HepG2 (cell line): ENCODE measurements at regions not wholly inside any gene's neighbourhood (a gene's known extent, or its start where the extent isn't known, plus 50 kb on each side); places are given as distances from the start of the nearest gene placed in this dataset.
"Not testable (repeated sequence)": the region's sequence is repeated elsewhere in the genome, so short reads cannot be mapped to it uniquely, and the experiment has no call there.

Experiments
- ATAC-seq: fragments of 200-7000 bp; cut with Tn5 transposase; 3 replicates; pipeline ENCODE4 v1.9.1; 2020; ENCODE audit warnings: mild to moderate bottlenecking, moderate library complexity
- BruUV-seq: library from RNA; stranded (reverse); fragments of 400-500 nt; replicated peaks from 2 replicates; lab custom pipeline; 2021; lab: Mats Ljungman, UMichigan
- CTCF ChIA-PET: fragments of 300-600 bp; formaldehyde crosslinking; extraction: SDS; loops from one replicate; lab custom pipeline; 2021; ENCODE audit warnings: low total read pairs, inconsistent platforms, low intra/inter-chr PET ratio; lab: Yijun Ruan, JAX
- POLR2A ChIA-PET: fragments of 350-600 bp; sonication (Branson Sonifier 250); formaldehyde crosslinking; loops from one replicate; lab custom pipeline; 2020; ENCODE audit warnings: antibody characterized with exemption, inconsistent platforms; lab: Yijun Ruan, JAX
- DNase-seq: peaks from one replicate; pipeline ENCODE4 v3.0.0-alpha.2; 2015; ENCODE audit warnings: low spot score
- FAIRE-seq: peaks from 3 replicates; lab custom pipeline; 2011; peaks lifted over from hg19 to GRCh38; lab: Jason Lieb, UNC
- H2AFZ ChIP-seq: one replicate; pipeline ENCODE4 v1.6.1; 2011; ENCODE audit warnings: low read length, inconsistent platforms
- H3K27ac ChIP-seq: fragments of 300-600 bp; 3 replicates; pipeline ENCODE4 v1.8.0; 2011; ENCODE audit warnings: mixed run types, mild to moderate bottlenecking, mixed read lengths, low read length, inconsistent platforms; ENCODE audit not compliant: insufficient read depth; ENCODE audit errors: extremely low read length
- H3K27me3 ChIP-seq, 2 experiments: fragments of 200-600 bp in 1 of 2; 2 replicates in 1 of 2; 3 replicates in 1 of 2; pipeline versions ENCODE4 v1.6.0 to v1.8.0; 2011; ENCODE audit warnings: low read length in 2 of 2, mild to moderate bottlenecking in 2 of 2, moderate library complexity in 2 of 2, inconsistent platforms in 1 of 2; ENCODE audit not compliant: insufficient read depth in 2 of 2, control insufficient read depth in 1 of 2
- H3K36me3 ChIP-seq, 2 experiments: fragments of 200-600 bp in 1 of 2; replicated peaks in 1 of 2; 2 replicates in 1 of 2; 3 replicates in 1 of 2; pipeline versions ENCODE4 v1.5.1 to v1.8.0; 2011; ENCODE audit warnings: low read length in 2 of 2, inconsistent platforms in 1 of 2; ENCODE audit not compliant: insufficient read depth in 2 of 2, control insufficient read depth in 1 of 2
- H3K4me1 ChIP-seq: 2 replicates; pipeline ENCODE4 v1.5.1; 2012; ENCODE audit warnings: low read length, inconsistent platforms; ENCODE audit not compliant: insufficient read depth
- H3K4me2 ChIP-seq: 2 replicates; pipeline ENCODE4 v1.6.0; 2011; ENCODE audit warnings: low read depth, low read length, inconsistent platforms
- H3K4me3 ChIP-seq, 3 experiments: fragments of 200-600 bp in 1 of 3; sonication (generic), shearing (Covaris generic) in 1 of 3; replicated peaks in 1 of 3; 2 replicates each; pipeline ENCODE4 v1.5.1; 2011 to 2016; ENCODE audit warnings: low read length in 3 of 3, inconsistent platforms in 2 of 3, low read depth in 2 of 3, mild to moderate bottlenecking in 2 of 3, control low read depth in 1 of 3, mixed read lengths in 1 of 3; ENCODE audit not compliant: insufficient read depth in 1 of 3
- H3K79me2 ChIP-seq: one replicate; pipeline ENCODE4 v1.6.1; 2011; ENCODE audit warnings: low read length, inconsistent platforms; ENCODE audit not compliant: insufficient read depth
- H3K9ac ChIP-seq: 2 replicates; pipeline ENCODE4 v1.6.0; 2011; ENCODE audit warnings: mild to moderate bottlenecking, low read depth, low read length, inconsistent platforms; ENCODE audit not compliant: insufficient read depth
- H3K9me3 ChIP-seq: 2 replicates; pipeline ENCODE4 v1.5.1; 2012; ENCODE audit warnings: mild to moderate bottlenecking, low read length
- H4K20me1 ChIP-seq: 2 replicates; pipeline ENCODE4 v1.6.0; 2011; ENCODE audit warnings: inconsistent platforms, mild to moderate bottlenecking, low read length, moderate library complexity; ENCODE audit not compliant: insufficient read depth
- ZNF563 ChIP-seq: sonication (generic); formaldehyde crosslinking; IDR thresholded peaks from 2 replicates; pipeline ENCODE4 v1.8.0; 2022; ENCODE audit warnings: mild to moderate bottlenecking, moderate library complexity, missing genetic modification reagents
- ZNF773 ChIP-seq: sonication (generic); formaldehyde crosslinking; IDR thresholded peaks from 2 replicates; pipeline ENCODE4 v1.4.0; 2020; ENCODE audit warnings: missing genetic modification reagents, borderline replicate concordance
- WGBS: methylation state at CpG from one replicate; pipeline ENCODE4 v1.1.6; 2017; ENCODE audit warnings: low lambda C conversion rate; 5-methylcytosine and 5-hydroxymethylcytosine counted together
- in situ Hi-C: cut with HindIII; loops from 2 replicates; pipeline ENCODE4 v1.10.0; 2017; ENCODE audit warnings: low pct_unique_long_range_greater_than_20kb; ENCODE audit not compliant: extremely low pct_ligation_motif_present
- intact Hi-C: fragments of 100-400 bp; cut with micrococcal nuclease; formaldehyde crosslinking; loops from one replicate; pipeline ENCODE4 v1.10.0; 2022; ENCODE audit not compliant: unreplicated experiment
- TF ChIP-seq, protein P1 (sequence below): IDR thresholded peaks from 2 replicates; pipeline ENCODE4 v1.6.1; 2016; ENCODE audit warnings: low read depth, missing genetic modification reagents, missing compliant biosample characterization

DNA sequence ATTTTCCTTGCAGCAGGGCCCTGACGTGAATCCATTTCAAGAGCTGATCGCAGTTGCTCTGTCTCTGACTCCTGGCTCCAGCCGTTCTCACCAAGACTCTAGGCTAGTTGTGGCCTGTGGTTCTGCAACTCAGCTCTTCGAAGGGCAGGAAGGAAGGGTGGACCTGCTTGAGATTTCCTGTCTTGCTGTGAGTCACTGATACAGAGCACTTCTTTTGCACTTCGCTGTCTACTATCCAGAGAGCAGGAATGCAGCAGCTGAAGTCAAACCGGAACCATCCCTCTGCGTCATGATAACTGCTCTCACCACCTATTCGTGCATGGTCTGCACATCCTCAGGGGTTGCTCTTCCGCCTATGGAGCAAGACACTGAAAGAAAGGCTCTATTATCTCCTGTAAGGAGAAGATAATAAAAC lies 59.7 kb downstream of the RAP2B start (continued):
- TF ChIP-seq ZNF563 (CRISPR knock-in tag) (no peak), ZNF773 (CRISPR knock-in tag) (no peak)
- TF ChIP-seq, protein P1, sequence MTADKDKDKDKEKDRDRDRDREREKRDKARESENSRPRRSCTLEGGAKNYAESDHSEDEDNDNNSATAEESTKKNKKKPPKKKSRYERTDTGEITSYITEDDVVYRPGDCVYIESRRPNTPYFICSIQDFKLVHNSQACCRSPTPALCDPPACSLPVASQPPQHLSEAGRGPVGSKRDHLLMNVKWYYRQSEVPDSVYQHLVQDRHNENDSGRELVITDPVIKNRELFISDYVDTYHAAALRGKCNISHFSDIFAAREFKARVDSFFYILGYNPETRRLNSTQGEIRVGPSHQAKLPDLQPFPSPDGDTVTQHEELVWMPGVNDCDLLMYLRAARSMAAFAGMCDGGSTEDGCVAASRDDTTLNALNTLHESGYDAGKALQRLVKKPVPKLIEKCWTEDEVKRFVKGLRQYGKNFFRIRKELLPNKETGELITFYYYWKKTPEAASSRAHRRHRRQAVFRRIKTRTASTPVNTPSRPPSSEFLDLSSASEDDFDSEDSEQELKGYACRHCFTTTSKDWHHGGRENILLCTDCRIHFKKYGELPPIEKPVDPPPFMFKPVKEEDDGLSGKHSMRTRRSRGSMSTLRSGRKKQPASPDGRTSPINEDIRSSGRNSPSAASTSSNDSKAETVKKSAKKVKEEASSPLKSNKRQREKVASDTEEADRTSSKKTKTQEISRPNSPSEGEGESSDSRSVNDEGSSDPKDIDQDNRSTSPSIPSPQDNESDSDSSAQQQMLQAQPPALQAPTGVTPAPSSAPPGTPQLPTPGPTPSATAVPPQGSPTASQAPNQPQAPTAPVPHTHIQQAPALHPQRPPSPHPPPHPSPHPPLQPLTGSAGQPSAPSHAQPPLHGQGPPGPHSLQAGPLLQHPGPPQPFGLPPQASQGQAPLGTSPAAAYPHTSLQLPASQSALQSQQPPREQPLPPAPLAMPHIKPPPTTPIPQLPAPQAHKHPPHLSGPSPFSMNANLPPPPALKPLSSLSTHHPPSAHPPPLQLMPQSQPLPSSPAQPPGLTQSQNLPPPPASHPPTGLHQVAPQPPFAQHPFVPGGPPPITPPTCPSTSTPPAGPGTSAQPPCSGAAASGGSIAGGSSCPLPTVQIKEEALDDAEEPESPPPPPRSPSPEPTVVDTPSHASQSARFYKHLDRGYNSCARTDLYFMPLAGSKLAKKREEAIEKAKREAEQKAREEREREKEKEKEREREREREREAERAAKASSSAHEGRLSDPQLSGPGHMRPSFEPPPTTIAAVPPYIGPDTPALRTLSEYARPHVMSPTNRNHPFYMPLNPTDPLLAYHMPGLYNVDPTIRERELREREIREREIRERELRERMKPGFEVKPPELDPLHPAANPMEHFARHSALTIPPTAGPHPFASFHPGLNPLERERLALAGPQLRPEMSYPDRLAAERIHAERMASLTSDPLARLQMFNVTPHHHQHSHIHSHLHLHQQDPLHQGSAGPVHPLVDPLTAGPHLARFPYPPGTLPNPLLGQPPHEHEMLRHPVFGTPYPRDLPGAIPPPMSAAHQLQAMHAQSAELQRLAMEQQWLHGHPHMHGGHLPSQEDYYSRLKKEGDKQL (CRISPR knock-in tag), result no peak

DNA sequence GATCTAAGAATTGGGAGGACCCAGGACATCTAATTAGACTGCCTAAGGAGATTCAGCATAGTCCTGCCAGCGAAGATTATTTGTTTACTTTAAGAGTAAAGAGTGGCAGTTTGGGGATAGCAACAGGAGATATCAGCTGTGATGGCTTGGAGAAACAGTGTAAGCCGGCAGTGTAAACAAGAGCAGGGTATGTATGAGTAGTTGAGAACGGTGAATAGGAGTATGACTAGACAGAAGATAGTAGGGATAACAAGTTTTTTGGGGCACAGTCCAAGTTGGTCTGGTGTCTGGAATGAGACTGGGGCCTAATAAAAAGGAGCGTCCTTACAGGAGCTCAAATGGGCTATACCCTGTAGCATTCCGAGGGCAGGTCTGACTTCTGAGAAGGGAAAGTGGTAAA lies 64.9 kb downstream of the RAP2B start:
- FAIRE-seq, H3K4me3 ChIP-seq, intact Hi-C loops, CTCF ChIA-PET, H3K79me2 ChIP-seq, H3K36me3 ChIP-seq, H3K27me3 ChIP-seq, BruUV-seq, POLR2A ChIA-PET, in situ Hi-C loops, ATAC-seq, H3K9ac ChIP-seq, H2AFZ ChIP-seq, DNase-seq, H4K20me1 ChIP-seq, H3K4me2 ChIP-seq, H3K27ac ChIP-seq, H3K4me1 ChIP-seq, H3K9me3 ChIP-seq: not testable (repeated sequence)
- WGBS, result 16% methylated on average over 5 of the region's 5 CpGs

DNA sequence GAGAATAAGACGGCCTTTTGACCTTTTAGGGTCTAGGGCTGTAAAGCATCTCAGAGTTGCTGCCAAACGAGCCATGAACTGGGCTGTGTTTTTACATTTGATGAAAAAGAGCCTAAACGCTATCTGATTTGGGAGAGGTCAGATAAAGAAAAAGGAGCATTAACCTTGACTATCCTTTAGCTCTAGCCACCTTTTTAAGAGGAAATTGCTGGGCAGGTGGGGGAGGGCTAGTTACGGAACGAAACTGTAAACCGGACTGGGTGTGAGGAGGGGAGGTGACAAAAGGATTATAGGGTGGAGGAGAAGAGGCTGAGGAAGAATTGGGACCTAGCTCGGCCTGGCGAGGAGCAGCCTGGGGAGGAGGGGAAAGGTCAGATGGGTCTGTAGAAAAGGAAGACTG lies 68.4 kb downstream of the RAP2B start:
- H3K4me2 ChIP-seq, result not testable (repeated sequence)
- 51% methylated on average over 8 of the region's 8 CpGs for WGBS

DNA sequence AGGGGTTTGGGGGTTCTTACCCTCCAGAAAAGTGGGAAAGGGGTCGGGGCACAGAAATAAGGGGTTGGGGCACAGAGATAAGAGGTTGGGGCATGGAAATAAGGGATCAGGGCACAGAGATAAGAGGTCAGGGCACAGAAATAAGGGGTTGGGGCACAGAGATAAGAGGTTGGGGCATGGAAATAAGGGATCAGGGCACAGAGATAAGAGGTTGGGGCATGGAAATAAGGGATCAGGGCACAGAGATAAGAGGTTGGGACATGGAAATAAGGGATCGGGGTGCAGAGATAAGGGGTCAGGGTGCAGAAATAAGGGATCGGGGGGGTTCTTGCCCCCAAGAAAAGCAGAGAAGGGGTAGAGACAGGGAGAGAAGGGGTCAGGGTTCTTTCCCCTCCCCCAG lies 69.2 kb downstream of the RAP2B start:
- CTCF ChIA-PET, H3K27me3 ChIP-seq, DNase-seq, FAIRE-seq, H2AFZ ChIP-seq, H3K27ac ChIP-seq, H3K4me2 ChIP-seq, BruUV-seq, POLR2A ChIA-PET, H3K9ac ChIP-seq, intact Hi-C loops, H4K20me1 ChIP-seq, H3K4me3 ChIP-seq, H3K4me1 ChIP-seq, H3K36me3 ChIP-seq, H3K79me2 ChIP-seq, ATAC-seq, H3K9me3 ChIP-seq, in situ Hi-C loops: not testable (repeated sequence)
- WGBS, result 14% methylated on average over 3 of the region's 3 CpGs

More for the DNA sequence above, 68.4 kb downstream of the RAP2B start:
- H4K20me1 ChIP-seq, H3K4me1 ChIP-seq, H3K27ac ChIP-seq, H3K36me3 ChIP-seq, H3K27me3 ChIP-seq, DNase-seq, POLR2A ChIA-PET, H3K9ac ChIP-seq, H3K79me2 ChIP-seq, H3K9me3 ChIP-seq, ATAC-seq, in situ Hi-C loops, FAIRE-seq, H3K4me3 ChIP-seq, intact Hi-C loops, BruUV-seq, CTCF ChIA-PET, H2AFZ ChIP-seq: not testable (repeated sequence)
